ENCODE measurements at regions not wholly inside any gene's neighbourhood (a gene's known extent, or its start where the extent isn't known, plus 50 kb on each side); places are given as distances from the start of the nearest gene placed in this dataset.

- no peak for DNase-seq (ENCODE audit: low read depth in 2 of 2)
Measured at GRCh38 chr13:104869501-104869900, 1666.0 kb downstream of the EFNB2 start.

GRCh38 chr13:104868806-104869205, 1666.7 kb downstream of the EFNB2 start:
- DNase-seq (ENCODE audit: low read depth in 2 of 2) = no peak

- DNase-seq (ENCODE audit: low read depth in 2 of 2) = no peak
Measured at GRCh38 chr13:104855581-104855980, 1679.9 kb downstream of the EFNB2 start.

- no peak for DNase-seq (ENCODE audit: low read depth in 2 of 2)
Measured at GRCh38 chr13:104854698-104855097, 1680.8 kb downstream of the EFNB2 start.

- DNase-seq (ENCODE audit: low read depth in 2 of 2) = no peak
Measured at GRCh38 chr13:104854007-104854406, 1681.5 kb downstream of the EFNB2 start.

- DNase-seq (ENCODE audit: low read depth in 2 of 2) = no peak
Measured at GRCh38 chr13:104847922-104848321, 1687.5 kb downstream of the EFNB2 start.

GRCh38 chr13:104843401-104843800, 1692.1 kb downstream of the EFNB2 start:
- no peak for DNase-seq (ENCODE audit: low read depth in 2 of 2)

GRCh38 chr13:104841110-104841509, 1694.4 kb downstream of the EFNB2 start:
- DNase-seq (ENCODE audit: low read depth in 2 of 2) = no peak

- no peak for DNase-seq (ENCODE audit: low read depth in 2 of 2)
Measured at GRCh38 chr13:104837756-104838155, 1697.7 kb downstream of the EFNB2 start.

- no peak for DNase-seq (ENCODE audit: low read depth in 2 of 2)
Measured at GRCh38 chr13:104833221-104833620, 1702.2 kb downstream of the EFNB2 start.

- DNase-seq (ENCODE audit: low read depth in 2 of 2) = no peak
Measured at GRCh38 chr13:104832231-104832630, 1703.2 kb downstream of the EFNB2 start.

- no peak for DNase-seq (ENCODE audit: low read depth in 2 of 2)
Measured at GRCh38 chr13:104831831-104832230, 1703.6 kb downstream of the EFNB2 start.

GRCh38 chr13:104823709-104824108, 1711.8 kb downstream of the EFNB2 start:
- no peak for DNase-seq (ENCODE audit: low read depth in 2 of 2)

- DNase-seq (ENCODE audit: low read depth in 2 of 2) = no peak
Measured at GRCh38 chr13:104823071-104823470, 1712.4 kb downstream of the EFNB2 start.

GRCh38 chr13:104817271-104817670, 1718.2 kb downstream of the EFNB2 start:
- DNase-seq (ENCODE audit: low read depth in 2 of 2) = no peak

GRCh38 chr13:104816726-104817125, 1718.7 kb downstream of the EFNB2 start:
- no peak for DNase-seq (ENCODE audit: low read depth in 2 of 2)

GRCh38 chr13:104810242-104810641, 1725.2 kb downstream of the EFNB2 start:
- no peak for DNase-seq (ENCODE audit: low read depth in 2 of 2)

- DNase-seq (ENCODE audit: low read depth in 2 of 2) = no peak
Measured at GRCh38 chr13:104809483-104809882, 1726.0 kb downstream of the EFNB2 start.

GRCh38 chr13:104805346-104805745, 1730.1 kb downstream of the EFNB2 start:
- no peak for DNase-seq (ENCODE audit: low read depth in 2 of 2)

- DNase-seq (ENCODE audit: low read depth in 2 of 2) = no peak
Measured at GRCh38 chr13:104799152-104799551, 1732.9 kb upstream of the SLC10A2 start.

GRCh38 chr13:104798486-104798885, 1732.3 kb upstream of the SLC10A2 start:
- DNase-seq (ENCODE audit: low read depth in 2 of 2) = no peak

- DNase-seq (ENCODE audit: low read depth in 2 of 2) = no peak
Measured at GRCh38 chr13:104796581-104796980, 1730.4 kb upstream of the SLC10A2 start.

GRCh38 chr13:104785952-104786351, 1719.7 kb upstream of the SLC10A2 start:
- DNase-seq (ENCODE audit: low read depth in 2 of 2) = no peak

- DNase-seq (ENCODE audit: low read depth in 2 of 2) = no peak
Measured at GRCh38 chr13:104784891-104785290, 1718.7 kb upstream of the SLC10A2 start.

GRCh38 chr13:104782741-104783140, 1716.5 kb upstream of the SLC10A2 start:
- no peak for DNase-seq (ENCODE audit: low read depth in 2 of 2)
